Eye (tissue), 1 donor: ENCODE measurements at regions not wholly inside any gene's neighbourhood (a gene's known extent, or its start where the extent isn't known, plus 50 kb on each side); places are given as distances from the start of the nearest gene placed in this dataset.

Experiments used
- DNase-seq: peaks from one replicate; pipeline ENCODE4 v3.0.0-alpha.2; 2015

DNA sequence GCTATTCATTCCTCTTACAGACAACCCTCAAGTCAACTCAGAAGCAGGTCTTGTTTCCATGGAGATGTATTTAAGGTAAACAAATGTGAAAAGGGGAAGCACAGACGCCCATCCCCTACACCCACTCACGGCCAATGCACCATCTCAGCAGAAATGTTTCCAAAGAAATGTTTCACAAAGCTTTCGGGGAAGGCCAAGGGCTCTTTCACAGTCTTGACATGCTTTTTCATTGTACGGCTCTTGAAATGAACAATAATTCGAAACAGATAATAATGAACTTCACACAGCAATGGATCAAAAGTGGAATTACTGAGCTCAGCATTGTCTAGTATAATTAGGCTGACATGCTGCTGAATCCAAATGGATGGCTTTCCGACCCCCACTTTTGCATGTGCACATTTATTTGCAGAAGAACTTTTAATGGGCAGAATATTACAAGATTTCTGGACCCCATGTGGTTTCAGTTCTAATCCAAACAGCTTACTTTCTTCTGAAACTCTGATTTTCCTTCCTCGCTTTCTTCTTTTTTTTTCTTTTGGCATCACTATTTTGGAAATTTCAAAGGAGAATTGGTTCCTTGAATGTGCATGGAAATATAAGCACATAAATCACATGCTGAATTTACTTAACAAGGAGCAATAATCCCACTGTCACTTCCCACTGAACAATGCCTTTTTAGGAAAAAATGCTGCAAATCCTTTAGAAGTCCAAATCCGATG, 160.9 kb downstream of the SMIM20 start:
- DNase-seq = peak; percentile 75

DNA sequence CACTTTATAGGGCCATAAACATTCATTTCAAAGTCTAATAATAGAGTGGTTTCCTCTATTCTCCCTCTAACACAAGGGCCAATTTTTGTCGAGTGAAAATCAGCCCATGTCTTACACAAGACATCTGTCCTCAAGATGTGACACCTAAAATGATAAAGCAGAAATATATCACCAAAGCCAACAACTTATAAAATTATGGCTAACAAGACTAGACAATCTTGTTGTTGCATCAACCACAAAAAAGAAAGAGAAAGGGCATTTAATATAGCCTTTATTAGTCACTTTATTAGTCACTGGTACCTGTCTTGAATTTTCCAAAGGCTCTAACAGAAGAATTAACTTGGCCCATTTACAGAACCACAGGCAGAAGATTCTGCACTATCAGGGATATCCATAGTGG, 161.6 kb downstream of the SMIM20 start:
- no peak for DNase-seq

DNA sequence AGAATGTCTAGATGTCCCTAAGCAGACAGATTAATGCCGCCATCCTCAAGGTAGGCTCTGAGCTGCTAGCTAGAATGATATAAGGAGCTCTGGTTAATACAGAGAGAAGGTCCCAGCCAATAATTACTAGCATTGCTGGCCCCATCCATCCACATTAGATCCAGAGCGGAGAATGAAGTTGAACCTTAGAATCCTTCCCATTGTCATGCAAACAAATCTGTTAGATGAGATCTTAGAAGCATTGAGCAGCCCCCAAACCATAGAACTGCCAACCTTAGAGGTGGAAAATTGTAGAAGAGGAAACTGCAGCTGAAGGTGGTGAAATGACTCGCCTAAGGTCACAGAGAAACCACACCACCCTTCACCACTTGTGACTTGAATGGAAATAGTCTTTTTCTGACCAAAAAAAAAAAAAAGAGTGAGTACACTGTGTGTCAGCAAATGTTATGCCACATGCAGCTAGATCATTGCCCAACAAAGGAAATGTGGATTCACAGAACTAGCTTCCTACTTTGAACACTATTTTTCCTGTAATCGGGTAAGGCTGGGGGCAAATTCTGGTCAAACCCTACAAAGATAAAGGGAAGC, 162.1 kb downstream of the SMIM20 start:
- no peak for DNase-seq

DNA sequence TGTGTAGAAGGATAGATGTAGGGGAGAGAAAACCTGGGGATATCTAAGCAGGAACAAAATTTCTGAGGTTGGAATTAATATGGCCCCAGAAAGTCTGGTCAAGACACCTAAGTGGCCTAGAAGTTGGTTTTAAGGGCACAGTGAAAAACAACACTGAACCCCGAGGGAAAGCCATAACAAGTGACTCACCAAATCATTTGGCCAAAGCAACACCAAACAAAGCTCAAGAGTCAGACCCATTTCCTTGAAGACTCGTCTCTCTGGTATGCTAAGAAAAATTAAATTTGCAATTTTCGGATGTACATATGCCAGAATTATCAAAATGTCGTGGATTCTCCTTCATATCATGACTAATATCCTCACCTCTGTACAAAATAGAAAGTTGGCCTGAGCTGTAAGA, 162.9 kb downstream of the SMIM20 start:
- DNase-seq = no peak

DNA sequence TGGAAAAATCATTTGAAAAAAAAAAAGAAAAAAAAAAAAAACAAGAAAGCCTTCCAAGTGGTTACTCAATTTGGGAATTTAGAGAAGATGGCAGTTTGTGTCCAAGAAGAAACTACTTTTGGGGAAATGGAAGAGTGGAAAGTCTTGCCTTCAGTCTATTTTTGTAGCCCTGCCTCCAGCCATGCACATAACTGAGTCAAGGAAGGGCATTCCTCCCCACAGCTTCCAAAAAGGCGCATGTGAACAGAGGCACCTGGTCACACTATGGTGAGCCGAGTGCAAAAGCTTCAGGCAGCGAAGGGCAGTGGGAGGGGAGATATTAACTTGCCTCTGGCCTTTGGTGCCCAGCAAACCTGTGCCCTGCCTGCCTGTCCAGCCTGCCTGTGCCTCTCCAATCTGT, 163.7 kb downstream of the SMIM20 start:
- DNase-seq = no peak

DNA sequence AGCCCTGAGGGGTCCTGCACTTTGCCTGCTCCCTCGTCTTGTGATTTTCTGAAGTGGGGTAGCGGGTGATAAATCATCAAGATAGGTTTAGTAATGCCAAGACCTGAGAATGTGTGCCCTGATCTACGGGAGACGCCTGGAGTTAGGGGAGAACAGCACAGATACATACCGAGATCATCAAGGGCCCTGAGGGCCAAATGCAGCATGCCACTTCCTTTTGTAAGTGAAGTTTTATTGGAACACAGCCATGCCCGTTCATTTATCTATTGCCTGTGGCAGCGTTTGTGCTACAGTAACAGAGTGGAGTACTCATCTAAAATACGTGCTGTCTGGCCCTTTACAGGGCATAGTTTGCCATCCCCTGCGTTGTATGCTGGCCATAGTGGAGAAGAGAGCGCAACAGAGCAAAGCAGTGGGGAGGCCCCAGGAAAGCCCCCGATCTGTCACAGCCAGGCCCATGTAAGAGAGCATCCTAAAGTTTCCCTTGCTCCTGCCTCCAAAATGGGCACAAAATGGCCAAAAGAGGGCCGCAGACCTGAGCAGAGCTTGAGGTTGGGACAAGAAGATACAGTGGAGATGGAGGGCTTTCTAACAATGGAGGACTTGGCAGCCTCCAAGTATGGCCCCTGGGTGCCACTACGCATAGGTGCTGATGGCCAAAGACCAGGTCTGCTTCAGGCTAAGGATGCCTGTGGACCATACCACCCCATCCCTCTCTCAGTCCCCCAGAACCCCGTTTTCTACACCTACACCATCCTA, 167.0 kb downstream of the SMIM20 start:
- DNase-seq = no peak

DNA sequence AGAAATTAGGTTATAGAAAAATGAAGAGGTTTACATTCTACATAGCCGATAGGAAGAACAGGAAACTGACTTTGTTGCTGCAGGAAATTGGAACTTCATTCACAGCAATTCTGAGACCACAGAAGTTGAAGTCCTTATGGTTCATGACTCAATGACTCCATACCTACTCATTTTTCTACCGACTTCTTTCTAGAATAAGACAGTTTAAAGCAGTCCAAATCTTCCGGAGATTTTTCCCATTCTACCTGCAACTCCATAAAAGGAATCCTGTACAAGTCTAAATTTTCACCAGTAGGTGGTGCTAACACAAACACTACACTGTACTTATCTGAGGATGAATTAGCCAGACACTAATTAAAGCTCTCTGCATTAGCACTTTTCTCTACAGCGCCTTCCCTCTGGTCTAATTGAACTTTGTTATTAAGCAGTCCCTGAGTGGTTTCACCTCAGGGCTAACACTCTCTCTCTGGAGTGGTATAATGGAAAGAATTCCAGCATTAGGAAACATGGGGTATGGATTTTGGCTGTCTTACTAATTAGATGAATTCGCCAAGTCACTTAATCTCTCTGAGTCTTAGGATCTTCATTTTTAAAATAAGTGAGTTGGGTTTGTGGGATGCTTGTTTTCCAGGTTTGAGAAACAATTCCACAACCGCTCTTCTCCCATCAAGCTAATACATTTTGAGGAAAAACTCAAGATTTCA, 167.9 kb downstream of the SMIM20 start:
- DNase-seq = peak; percentile 78

DNA sequence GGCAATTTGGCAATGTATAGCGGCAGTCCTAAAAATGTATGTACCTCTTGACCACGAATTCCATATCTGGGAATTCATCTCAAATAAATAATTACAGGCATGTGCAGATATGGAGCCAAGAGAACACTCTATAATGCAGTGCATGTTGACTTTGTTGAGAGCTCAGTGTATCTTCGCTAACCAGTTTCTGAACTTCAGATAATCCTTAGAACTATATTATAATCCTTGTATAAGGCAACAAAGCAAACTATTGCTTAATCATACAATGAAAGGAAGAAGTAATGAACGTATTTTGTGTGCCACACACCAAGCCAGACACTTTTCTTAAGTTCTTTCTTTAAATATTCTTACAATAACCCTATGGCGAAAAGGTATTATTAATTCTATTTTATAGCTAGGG, 168.5 kb downstream of the SMIM20 start:
- no peak for DNase-seq

DNA sequence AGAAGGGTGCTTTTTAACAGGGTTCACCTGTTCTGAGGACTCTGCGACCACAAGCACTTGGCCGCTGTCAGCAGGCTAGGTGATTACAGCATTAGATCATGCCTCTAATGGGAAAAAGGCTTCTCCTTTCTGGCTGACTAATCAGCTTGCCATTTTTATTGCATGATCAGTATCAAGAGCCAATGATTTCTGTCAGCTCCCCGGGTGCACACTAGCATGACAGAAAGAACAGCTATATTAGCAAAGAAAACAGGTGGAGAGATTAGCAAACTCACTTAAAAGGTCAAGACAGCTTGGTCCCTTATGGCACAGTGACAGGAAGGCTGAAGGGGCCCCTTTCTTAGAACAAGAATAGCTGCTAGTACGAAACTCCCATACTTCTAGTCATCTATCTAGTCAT, 170.0 kb downstream of the SMIM20 start:
- peak; percentile 77 for DNase-seq

DNA sequence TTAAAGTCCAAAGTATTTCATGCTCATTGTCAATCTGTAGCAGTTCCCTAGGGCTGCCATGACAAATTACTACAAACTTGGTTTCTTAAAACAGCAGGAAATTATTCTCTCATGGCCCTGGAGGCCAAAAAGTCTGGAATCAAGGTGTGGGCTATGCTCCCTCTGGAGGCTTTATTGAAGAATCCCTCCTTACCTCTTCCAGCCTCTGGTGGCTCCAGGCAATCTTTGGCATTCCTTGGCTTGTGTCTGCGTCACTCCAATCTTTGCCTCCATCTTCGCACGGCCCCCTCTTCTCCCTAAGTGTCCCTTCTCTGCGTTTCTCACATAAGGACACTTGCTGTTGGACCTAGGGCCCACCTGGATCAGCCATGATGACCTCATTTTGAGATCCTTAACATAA, 170.4 kb downstream of the SMIM20 start:
- DNase-seq = no peak

DNA sequence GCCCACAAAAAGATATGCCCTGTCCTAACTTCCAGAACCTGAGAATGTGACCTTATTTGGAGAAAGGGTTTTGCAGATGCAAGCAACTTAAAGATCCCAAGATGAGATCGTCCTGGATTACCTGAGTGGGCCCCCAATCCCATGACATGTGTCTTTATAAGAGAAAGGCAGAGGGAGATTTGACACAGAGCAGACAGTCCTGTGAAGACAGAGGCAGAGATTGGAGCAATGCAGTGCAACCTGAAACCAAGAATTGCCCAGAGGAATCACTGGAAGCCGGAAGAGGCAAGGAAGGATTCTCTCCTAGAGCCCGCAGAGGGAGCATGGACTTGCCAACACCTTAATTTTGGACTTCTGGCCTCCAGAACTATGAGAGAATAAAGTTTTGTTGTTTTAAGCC, 171.5 kb downstream of the SMIM20 start:
- no peak for DNase-seq

DNA sequence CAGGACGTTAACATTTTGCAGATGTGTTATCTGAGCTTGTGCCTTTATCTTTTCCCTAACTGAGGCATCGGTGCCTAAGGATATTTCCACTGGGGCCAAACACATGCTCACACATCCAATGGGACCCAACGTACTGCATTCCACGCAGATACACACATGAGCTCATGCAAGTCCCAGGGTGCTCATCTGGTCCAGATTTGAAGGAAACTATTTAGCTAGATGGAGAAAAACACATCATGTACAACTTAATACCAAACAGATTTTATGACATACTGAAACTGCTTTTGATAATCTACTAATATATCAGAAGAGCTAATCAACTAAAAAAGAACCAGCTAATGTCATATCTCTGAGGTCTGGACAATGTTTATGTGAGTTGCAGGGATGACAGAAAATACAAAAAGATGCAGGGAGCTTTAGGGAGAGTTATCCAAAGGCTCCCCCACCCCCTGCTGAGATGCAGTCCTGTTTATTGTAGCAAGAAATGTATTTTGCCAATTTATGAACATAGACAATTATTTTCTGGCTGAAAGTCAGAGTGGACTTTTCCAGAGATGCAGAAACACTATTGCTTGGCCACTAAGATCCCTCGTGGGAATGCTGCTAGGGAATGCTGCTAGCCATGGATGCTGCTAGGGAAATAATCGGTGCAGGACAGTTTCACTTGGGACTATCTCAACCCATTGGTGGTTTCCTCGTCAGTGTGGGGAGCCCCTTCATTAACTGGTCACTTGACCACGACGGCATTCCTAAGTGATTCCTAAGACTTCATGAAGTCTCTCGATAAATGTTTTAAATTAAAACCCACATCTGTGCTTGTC, 172.8 kb downstream of the SMIM20 start:
- peak; percentile 71 for DNase-seq

DNA sequence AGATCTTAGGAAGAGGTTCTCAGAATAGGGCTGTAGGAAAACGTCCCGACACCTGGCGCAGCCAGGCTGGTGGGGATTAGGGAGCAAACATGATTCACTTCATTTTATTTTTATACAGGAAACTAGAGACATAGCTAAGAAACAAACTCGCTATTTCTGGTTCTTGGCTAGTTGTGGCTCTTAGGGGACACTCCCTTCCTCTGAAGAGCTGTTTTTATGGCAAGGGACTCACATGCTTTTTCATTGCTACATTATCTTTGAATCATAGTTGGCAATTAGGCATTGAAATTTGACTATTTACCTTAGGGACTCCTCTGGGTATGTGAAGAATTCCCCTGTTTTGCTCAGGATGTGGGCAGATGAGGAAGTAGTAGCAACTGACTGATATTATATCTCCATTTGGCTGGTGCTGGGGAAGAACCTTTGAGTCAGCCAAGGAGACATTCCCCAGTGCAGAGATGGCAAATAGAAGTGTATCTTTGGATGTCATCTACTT, 174.5 kb downstream of the SMIM20 start:
- no peak for DNase-seq

DNA sequence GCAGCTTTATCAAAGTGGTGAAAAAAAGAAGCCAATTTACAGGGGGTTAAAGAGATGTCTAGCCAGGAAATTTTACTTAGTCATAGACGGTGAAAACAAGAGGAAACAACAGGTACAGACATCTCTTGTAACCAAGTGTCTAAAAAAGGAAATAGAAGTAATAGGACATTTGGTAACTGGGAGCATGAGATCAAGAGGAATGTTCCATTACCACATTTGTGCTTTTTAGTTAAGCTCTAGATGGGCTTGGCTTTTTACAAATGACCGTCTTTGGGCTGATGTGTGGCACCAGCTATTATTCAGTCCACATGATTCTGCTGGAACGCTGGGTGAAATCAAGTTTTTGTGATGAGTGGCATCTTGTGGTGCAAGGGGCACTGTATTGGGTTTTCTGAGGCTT, 179.5 kb downstream of the SMIM20 start:
- no peak for DNase-seq

DNA sequence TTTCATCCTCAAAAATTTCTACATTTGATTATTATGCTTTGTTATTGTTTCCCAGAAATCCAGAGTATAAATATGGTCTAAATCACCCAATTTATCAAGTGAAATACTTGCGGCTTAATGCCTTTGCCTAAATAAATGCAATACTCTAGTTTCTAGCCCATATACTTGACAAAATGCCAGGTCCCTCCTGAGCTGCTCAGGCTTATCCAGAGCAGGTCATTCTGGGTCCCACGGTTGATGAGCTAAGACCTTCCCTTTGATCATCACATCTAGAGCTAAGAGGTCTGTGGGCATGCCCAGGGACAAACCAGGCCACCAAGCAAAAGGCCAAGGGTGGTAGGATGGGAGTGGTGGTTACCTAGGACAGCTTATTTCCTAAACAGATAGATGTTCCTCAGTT, 180.1 kb downstream of the SMIM20 start:
- no peak for DNase-seq

DNA sequence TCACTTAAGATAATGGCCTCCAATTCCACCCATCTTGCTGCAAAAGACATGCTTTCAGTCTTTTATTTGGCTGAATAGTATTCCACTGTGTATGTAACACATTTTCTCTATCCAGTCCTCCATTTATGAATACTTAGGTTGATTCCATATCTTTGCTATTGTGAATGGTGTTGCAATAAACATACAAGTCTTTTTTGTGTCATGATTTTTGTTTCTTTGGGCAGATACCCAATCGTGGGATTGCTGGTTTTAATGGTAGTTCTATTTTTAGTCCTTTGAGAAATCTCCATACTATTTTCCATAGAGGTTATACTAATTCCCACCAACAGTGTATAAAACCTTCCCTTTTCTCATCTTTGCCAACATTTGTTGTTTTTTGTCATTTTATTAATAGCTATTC, 180.9 kb downstream of the SMIM20 start:
- no peak for DNase-seq

DNA sequence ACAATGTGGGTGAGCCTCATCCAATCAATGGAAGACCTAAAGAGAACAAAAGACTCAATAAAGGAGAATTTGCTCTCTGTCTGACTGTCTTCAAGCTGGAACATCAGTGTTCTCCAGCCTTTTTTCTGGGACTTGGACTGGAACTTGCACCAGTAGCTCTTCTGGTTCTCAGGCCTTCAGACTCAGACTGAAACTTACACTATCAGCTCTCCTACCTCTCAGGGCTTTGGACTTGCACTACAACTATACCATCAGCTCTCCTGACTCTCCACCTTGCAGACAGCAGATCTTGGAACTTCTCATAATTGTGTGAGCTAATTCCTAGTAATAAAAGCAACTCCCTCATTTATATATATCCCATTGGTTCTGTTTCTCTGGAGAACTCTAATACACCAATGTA, 185.9 kb downstream of the SMIM20 start:
- DNase-seq = no peak

DNA sequence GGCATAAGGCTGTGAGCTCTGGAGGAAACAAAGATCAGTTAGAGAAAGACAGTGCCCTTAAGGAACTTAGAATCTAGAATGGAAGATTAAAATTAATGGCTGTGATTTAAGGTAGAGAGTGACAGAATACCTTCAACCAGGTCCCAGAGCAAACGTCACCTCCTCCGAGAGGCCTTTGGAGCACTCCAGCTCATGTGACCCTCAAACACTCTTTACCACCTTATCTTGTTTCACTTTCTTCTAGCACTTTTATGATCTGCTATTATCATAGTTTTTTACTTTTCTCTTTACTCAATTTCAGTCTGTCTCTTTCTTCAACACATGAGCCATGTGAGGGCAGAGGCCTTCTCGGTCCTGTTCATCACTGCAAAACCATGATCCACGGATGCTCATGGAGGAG, 187.0 kb downstream of the SMIM20 start:
- DNase-seq = no peak

DNA sequence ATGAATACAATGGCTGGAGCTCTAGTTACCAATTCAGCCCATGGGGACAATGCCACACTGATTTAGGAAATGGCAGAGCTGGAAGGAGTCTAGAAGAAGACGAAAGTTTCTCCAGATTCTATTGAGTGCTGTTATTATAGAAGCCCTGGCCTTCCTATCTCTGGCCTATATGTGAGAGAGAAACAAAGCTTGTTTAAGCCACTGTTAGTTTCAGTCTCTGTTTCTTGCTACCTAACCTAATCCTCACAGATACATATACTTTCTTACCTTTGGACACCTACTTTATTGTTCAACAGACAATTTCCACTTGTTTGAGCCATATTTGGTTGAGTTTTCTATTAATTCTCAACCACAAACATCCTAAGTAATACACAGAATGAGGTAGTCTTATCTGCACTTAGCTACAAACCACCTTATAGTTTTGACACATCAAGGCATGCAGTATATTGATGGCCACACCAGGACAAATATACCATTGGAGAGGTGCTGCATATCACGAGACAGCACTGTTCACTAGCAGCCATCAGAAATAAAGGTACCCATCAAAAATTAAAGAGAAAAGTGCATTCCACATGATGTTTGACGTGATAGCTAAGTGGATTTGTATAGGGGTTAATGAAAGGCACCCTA, 190.2 kb downstream of the SMIM20 start:
- no peak for DNase-seq

DNA sequence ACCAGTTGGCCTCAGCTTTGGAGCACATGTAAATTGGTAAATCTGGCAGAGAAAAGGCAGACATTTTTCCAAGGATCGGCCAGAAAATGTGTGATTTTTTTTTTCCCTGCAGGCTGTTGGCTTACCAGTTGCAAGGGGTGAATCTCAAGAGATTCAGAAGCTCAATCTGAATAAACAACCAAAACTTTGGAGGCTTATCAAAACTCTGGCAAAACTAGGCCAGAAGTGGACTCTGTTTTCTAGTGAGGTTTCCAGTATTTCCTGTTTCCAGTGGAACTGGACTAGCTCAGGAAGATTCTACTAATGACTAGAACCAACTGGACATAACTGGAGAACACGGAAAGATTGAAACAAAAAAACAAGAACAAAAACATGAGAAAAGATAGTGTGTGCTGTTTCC, 191.3 kb downstream of the SMIM20 start:
- DNase-seq = no peak

DNA sequence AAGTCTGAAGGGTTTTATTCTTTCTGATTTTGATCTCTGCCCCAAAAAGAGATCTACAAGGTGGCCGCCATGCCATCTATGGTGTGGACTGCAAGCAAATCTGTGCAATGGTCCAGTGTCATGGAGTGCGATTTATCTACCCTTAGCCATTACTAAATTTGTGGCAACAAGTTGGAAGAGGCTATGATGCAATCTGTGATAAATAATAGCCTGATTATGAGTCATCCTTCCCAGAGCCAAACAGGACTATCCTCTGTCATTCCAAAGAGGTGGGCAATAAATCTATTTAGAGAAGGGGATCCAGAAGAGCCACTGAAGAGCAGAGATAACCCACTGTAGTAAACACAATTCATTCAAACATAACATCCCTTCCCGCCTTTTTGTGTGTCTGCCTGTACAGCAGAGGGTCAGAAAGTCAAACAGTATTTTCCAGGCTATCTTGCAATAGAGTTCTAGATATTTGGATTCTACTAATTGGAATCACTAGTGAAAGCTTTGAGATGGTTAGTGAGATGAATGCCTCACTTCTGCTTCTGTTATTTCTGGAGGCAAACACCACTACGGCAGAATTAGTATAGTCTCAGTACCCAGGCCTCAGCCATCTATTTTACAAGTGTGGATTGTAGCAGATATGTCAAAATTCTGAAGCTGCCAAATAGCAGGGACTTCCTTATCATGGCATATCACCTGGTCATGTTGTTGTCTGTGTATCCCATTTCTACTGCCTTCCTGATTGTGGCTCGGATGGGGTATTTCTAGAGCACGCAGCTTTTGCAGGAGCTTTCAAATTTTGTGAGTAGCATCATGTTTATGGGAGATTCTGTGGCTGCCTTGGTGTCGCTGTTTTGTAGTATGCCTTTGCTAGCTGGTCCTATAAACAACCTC, 192.0 kb downstream of the SMIM20 start:
- DNase-seq = no peak
